GM10266 (cell line): ENCODE measurements at regions not wholly inside any gene's neighbourhood (a gene's known extent, or its start where the extent isn't known, plus 50 kb on each side); places are given as distances from the start of the nearest gene placed in this dataset.

Experiments used
- DNase-seq: peaks from one replicate; pipeline ENCODE4 v3.0.0; 2012; ENCODE audit errors: extremely low spot score
- CTCF ChIP-seq: IDR thresholded peaks from 2 replicates; pipeline ENCODE4 v1.5.1; 2012; ENCODE audit warnings: mild to moderate bottlenecking, low read depth; ENCODE audit not compliant: control insufficient read depth, insufficient read depth; ENCODE audit errors: missing control alignments

GRCh38 chr11:19474954-19475721 lies 234.4 kb upstream of the E2F8 start:
- TF ChIP-seq CTCF = no peak
- DNase-seq = peak; percentile 57

GRCh38 chr11:19474211-19474610 lies 233.5 kb upstream of the E2F8 start:
- TF ChIP-seq CTCF = no peak
- DNase-seq = no peak

- DNase-seq = no peak
- TF ChIP-seq CTCF = no peak
Measured at GRCh38 chr11:19472679-19473078, 231.9 kb upstream of the E2F8 start.

- no peak for TF ChIP-seq CTCF
- no peak for DNase-seq
Measured at GRCh38 chr11:19467904-19468303, 227.2 kb upstream of the E2F8 start.

GRCh38 chr11:19466314-19466713 lies 225.6 kb upstream of the E2F8 start:
- TF ChIP-seq CTCF = no peak
- no peak for DNase-seq

GRCh38 chr11:19463976-19464375 lies 223.2 kb upstream of the E2F8 start:
- DNase-seq = no peak
- no peak for TF ChIP-seq CTCF

GRCh38 chr11:19460718-19461405 lies 220.1 kb upstream of the E2F8 start:
- DNase-seq = no peak
- TF ChIP-seq CTCF = no peak
